Peyer's patch (tissue), 4 donors: ENCODE measurements at regions not wholly inside any gene's neighbourhood (a gene's known extent, or its start where the extent isn't known, plus 50 kb on each side); places are given as distances from the start of the nearest gene placed in this dataset.

ENCODE experiments used
- POLR2A ChIP-seq, 2 donors: fragments of 450-650 bp; IDR thresholded peaks; one replicate each; pipeline ENCODE4 v1.5.1; 2017; ENCODE audit warnings: antibody characterized with exemption in 2 of 2, mild to moderate bottlenecking in 2 of 2, moderate library complexity in 2 of 2
- TF ChIP-seq, protein P1 (sequence below), 6 experiments: fragments of 450-650 bp in 4 of 6; fragments of 200-600 bp in 2 of 6; sonication (generic) in 1 of 6; IDR thresholded peaks; one replicate each; pipeline ENCODE4 v1.5.1; 2017 to 2019; ENCODE audit warnings: antibody characterized with exemption in 6 of 6, mild to moderate bottlenecking in 3 of 6, moderate library complexity in 1 of 6

DNA sequence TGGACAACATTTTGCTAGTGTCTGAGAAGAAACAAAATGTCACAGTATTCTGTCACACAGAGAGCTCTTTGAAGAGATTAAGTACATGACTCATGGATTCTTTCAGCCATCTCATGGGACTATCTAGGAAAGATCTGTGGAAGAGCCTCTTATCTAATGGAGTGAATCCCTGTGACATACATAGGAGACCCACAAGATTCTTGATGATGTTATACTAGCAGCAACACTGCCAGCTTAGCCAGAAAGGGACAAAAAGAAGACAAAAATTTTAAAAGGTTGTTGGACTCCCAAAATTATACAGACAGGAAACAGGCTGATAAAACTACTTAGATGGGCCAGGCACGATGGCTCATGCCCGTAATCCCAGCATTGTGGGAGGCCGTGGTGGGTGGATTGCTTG lies 143.3 kb upstream of the MGAT5 start:
- TF ChIP-seq, protein P1, sequence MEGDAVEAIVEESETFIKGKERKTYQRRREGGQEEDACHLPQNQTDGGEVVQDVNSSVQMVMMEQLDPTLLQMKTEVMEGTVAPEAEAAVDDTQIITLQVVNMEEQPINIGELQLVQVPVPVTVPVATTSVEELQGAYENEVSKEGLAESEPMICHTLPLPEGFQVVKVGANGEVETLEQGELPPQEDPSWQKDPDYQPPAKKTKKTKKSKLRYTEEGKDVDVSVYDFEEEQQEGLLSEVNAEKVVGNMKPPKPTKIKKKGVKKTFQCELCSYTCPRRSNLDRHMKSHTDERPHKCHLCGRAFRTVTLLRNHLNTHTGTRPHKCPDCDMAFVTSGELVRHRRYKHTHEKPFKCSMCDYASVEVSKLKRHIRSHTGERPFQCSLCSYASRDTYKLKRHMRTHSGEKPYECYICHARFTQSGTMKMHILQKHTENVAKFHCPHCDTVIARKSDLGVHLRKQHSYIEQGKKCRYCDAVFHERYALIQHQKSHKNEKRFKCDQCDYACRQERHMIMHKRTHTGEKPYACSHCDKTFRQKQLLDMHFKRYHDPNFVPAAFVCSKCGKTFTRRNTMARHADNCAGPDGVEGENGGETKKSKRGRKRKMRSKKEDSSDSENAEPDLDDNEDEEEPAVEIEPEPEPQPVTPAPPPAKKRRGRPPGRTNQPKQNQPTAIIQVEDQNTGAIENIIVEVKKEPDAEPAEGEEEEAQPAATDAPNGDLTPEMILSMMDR (IDR thresholded peaks at IDR 0.05): no peak
- no peak for TF ChIP-seq POLR2A (IDR thresholded peaks at IDR 0.05)
